BJ (cell line): ENCODE measurements at regions not wholly inside any gene's neighbourhood (a gene's known extent, or its start where the extent isn't known, plus 50 kb on each side); places are given as distances from the start of the nearest gene placed in this dataset.

ENCODE experiments used
- CTCF ChIA-PET: fragments of 350-600 bp; formaldehyde crosslinking; extraction: SDS; loops from one replicate; lab custom pipeline; 2021; ENCODE audit warnings: antibody characterized with exemption, inconsistent platforms; lab: Yijun Ruan, JAX
- POLR2A ChIA-PET: fragments of 300-600 bp; sonication (Branson Sonifier 250); formaldehyde crosslinking; extraction: SDS; loops from one replicate; lab custom pipeline; 2021; ENCODE audit warnings: antibody characterized with exemption; lab: Charles Lee
- DNase-seq: peaks from one replicate; pipeline ENCODE4 v3.0.0-alpha.2; 2011; ENCODE audit warnings: low read depth
- H3K27me3 ChIP-seq: 2 replicates; pipeline ENCODE4 v1.6.0; 2011; ENCODE audit warnings: low read length; ENCODE audit not compliant: control insufficient read depth, insufficient read depth
- H3K36me3 ChIP-seq: 2 replicates; pipeline ENCODE4 v1.5.1; 2011; ENCODE audit warnings: low read length; ENCODE audit not compliant: control insufficient read depth, insufficient read depth
- H3K4me3 ChIP-seq: 2 replicates; pipeline ENCODE4 v1.5.1; 2011; ENCODE audit warnings: low read depth, mild to moderate bottlenecking, control low read depth, low read length
- TF ChIP-seq, protein P1 (sequence below): IDR thresholded peaks from 2 replicates; pipeline ENCODE4 v1.5.1; 2011; ENCODE audit warnings: low read depth, mild to moderate bottlenecking, control low read depth, inconsistent platforms, low read length, moderate library complexity; ENCODE audit not compliant: insufficient read depth

DNA sequence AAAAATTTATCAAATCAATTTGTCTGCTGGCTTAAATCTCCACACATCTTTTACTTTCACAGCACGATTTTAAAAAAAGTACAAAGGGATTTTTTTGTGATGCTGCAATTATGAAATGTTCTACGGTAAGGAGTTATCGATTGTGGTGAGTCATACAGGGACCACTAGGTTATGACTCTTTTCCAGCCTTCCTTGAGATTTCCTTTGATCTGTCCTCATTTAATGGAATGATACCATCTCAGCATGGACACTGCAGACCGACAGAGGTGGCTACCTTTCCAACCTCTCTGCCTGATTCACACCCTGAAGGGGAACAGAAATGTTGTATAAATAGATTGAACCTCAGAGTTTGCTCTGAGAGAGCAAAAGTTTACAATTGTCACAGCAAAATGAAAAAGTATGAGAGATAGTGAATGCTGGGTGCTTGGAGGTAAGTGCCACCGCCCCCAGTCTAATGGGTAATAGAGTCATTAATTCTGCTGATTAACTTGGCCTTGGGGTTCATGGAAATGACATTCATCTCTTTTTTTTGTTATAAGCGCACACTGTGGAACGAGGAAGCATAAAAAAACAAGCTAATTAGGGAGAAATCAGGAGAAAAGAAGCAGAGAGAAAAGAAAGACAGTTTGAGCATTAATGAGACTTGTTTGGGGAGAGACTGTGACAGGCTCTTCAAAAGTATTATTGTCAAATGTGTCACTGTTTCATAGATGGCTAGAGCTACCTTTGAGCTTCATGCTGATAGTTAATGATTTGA is 306.0 kb downstream of the RNF144B start:
- no peak for DNase-seq
- ChIA-PET POLR2A (no interaction called here), CTCF (no interaction called here)
- Histone ChIP-seq H3K27me3 (no peaks in the 10 kb centered on the region), H3K4me3 (no peak overlapping the region), H3K36me3 (no peaks in the 10 kb centered on the region)
- TF ChIP-seq, protein P1, sequence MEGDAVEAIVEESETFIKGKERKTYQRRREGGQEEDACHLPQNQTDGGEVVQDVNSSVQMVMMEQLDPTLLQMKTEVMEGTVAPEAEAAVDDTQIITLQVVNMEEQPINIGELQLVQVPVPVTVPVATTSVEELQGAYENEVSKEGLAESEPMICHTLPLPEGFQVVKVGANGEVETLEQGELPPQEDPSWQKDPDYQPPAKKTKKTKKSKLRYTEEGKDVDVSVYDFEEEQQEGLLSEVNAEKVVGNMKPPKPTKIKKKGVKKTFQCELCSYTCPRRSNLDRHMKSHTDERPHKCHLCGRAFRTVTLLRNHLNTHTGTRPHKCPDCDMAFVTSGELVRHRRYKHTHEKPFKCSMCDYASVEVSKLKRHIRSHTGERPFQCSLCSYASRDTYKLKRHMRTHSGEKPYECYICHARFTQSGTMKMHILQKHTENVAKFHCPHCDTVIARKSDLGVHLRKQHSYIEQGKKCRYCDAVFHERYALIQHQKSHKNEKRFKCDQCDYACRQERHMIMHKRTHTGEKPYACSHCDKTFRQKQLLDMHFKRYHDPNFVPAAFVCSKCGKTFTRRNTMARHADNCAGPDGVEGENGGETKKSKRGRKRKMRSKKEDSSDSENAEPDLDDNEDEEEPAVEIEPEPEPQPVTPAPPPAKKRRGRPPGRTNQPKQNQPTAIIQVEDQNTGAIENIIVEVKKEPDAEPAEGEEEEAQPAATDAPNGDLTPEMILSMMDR: no peak

DNA sequence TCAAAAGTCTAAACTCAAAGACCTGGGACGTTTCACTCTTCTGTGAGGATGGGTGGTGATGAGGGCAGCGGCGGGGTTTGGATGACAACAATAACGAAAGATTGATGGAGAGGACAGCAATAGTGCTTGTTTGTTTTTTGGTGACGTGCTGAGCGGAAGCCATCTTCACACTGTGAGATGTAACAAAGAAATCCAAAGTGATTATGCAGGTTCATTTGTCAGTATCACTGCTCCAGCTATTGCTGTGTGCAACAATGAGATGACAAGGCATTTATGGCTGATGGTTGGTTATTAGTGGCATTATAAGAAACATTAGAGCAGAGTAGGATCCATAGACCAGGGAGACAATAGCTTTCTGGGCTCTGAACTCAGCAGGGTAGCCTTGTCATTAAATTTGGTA is 306.7 kb downstream of the RNF144B start:
- Histone ChIP-seq H3K4me3 (no peak overlapping the region), H3K36me3 (no peaks in the 10 kb centered on the region), H3K27me3 (no peaks in the 10 kb centered on the region)
- ChIA-PET POLR2A (no interaction called here), CTCF (no interaction called here)
- DNase-seq: no peak
- TF ChIP-seq, protein P1: no peak

DNA sequence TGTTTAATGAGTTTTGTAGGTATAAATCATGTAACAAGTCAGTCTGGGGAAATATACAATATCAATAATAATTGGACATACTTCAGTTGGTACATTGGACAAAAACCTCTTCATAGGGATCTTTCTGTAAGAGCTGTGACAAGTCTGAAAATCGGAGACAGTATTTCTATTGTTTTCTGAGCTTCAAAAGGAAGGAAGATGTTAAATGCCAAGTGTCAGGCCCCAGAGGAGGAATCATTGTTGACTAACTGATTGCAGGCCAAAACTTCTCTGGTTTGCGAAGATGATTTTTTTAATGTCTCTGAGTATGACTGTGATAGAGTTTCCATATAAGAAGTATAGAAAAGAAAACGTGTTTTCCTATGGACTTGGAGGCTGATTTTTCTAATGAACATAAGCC is 316.4 kb downstream of the RNF144B start:
- H3K4me3 ChIP-seq: no peak overlapping the region
- ChIA-PET CTCF (no interaction called here), POLR2A (no interaction called here)
- no peaks in the 10 kb centered on the region for H3K36me3 ChIP-seq
- H3K27me3 ChIP-seq: no peaks in the 10 kb centered on the region
- DNase-seq: no peak
- TF ChIP-seq, protein P1: no peak

DNA sequence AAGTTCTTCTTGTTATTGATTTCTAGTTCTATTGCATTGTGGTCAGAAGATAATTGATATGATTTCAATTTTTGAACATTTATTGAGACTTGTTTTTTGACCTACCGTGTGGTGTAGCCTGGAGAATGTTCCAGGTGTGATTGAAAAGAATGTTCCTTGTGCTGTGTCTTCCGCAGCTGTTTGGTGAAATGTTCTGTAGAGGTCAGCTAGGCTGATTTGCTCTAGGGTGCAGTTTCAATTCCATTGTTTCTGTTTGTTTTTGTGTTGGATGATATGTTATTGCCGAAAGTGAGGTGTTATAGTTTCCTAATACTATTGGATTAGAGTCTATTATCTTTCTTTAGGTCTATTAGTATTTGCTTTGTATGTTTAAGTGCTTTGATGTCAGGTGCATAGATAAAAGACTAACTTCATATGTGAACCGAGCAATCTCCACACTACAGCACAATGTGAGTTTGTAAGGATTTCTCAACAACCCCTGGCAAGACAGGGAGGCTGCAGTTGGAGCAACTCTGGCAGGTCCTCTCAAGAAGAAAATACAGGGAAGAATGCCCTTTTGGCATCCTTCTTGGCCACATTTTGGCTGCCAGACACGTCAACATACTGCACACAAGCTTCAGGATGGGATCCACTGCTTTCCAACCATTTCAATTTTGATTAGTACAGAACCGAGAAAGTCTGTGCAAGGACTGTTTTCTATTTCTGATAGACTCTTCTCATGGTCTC is 320.7 kb downstream of the RNF144B start:
- ChIA-PET CTCF (no interaction called here), POLR2A (no interaction called here)
- Histone ChIP-seq H3K36me3 (no peaks in the 10 kb centered on the region), H3K27me3 (no peaks in the 10 kb centered on the region), H3K4me3 (no peak overlapping the region)
- DNase-seq: no peak
- TF ChIP-seq, protein P1: no peak

DNA sequence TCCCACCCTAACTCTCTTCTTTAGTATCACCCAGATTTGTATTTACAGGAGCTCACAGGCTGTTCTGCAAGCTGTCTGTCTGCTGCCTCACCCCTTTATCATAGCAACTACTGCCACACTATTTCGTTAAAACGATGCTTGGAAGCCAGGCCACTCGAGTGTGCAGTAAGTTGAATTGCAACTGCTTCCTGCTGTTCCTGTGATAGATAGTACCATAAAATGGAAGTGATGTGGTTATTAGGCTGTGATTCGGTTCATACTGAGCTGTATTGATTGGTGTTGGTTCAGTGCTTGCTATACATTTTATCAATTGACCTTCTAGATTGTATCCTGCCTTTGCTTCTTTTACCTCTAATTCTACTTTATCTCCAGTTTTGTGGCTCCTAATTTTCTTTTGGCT is 325.4 kb downstream of the RNF144B start:
- Histone ChIP-seq H3K4me3 (no peak overlapping the region), H3K36me3 (no peaks in the 10 kb centered on the region), H3K27me3 (no peaks in the 10 kb centered on the region)
- CTCF ChIA-PET: no interaction called here
- no peak for DNase-seq
- POLR2A ChIA-PET: no interaction called here
- TF ChIP-seq, protein P1: no peak
